Natural killer cell (primary cell): ENCODE measurements at regions not wholly inside any gene's neighbourhood (a gene's known extent, or its start where the extent isn't known, plus 50 kb on each side); places are given as distances from the start of the nearest gene placed in this dataset.
A peak's percentile ranks its signal among the peaks of the same experiment; 100 is the strongest.

Experiments used
- ATAC-seq, 3 donors: fragments of 150-1000 bp in 2 of 3; fragments of 200-7000 bp in 1 of 3; cut with Tn5 transposase; 1 replicate in 1 of 3; 2 replicates in 2 of 3; pipeline ENCODE4 v1.10.0; 2021; ENCODE audit warnings: mild to moderate bottlenecking in 2 of 3, moderate library complexity in 2 of 3
- DNase-seq, 2 donors: peaks; one replicate each; pipeline versions ENCODE4 v3.0.0 to v3.0.0-alpha.2; 2013 to 2021; ENCODE audit warnings: mixed read lengths in 1 of 2
- H3K27ac ChIP-seq: one replicate; pipeline ENCODE4 v1.5.1; 2013; ENCODE audit warnings: mild to moderate bottlenecking, low read length
- H3K27me3 ChIP-seq: one replicate; pipeline ENCODE4 v1.6.1; 2013; ENCODE audit warnings: low read length; ENCODE audit not compliant: control insufficient read depth, insufficient read depth
- H3K36me3 ChIP-seq: one replicate; pipeline ENCODE4 v1.6.1; 2013; ENCODE audit warnings: low read length; ENCODE audit not compliant: control insufficient read depth, insufficient read depth
- H3K4me1 ChIP-seq: one replicate; pipeline ENCODE4 v1.6.1; 2013; ENCODE audit warnings: low read length; ENCODE audit not compliant: control insufficient read depth, insufficient read depth
- H3K4me3 ChIP-seq: one replicate; pipeline ENCODE4 v1.5.1; 2013; ENCODE audit warnings: low read length
- H3K9me3 ChIP-seq: one replicate; pipeline ENCODE4 v1.6.1; 2013; ENCODE audit warnings: low read length; ENCODE audit not compliant: control insufficient read depth, insufficient read depth
- H3K27ac Mint-ChIP-seq, 2 donors: one replicate each; pipeline ENCODE4 v1.8.0; 2022; ENCODE audit warnings: mild to moderate bottlenecking in 2 of 2, mixed read lengths in 2 of 2, moderate library complexity in 1 of 2
- H3K27me3 Mint-ChIP-seq, 2 donors: one replicate each; pipeline ENCODE4 v1.8.0; 2022; ENCODE audit warnings: low read depth in 2 of 2, mixed read lengths in 2 of 2
- H3K36me3 Mint-ChIP-seq: one replicate; pipeline ENCODE4 v1.8.0; 2022; ENCODE audit warnings: mixed read lengths
- H3K4me1 Mint-ChIP-seq, 2 donors: one replicate each; pipeline ENCODE4 v1.8.0; 2022; ENCODE audit warnings: mixed read lengths in 2 of 2
- H3K4me3 Mint-ChIP-seq: one replicate; pipeline ENCODE4 v1.8.0; 2022; ENCODE audit warnings: mild to moderate bottlenecking, moderate library complexity, mixed read lengths
- H3K9me3 Mint-ChIP-seq, 2 donors: one replicate each; pipeline ENCODE4 v1.8.0; 2022; ENCODE audit warnings: mixed read lengths in 2 of 2
- WGBS: methylation state at CpG from one replicate; pipeline ENCODE4 v1.1.7; 2013; ENCODE audit warnings: missing lambda C conversion rate; ENCODE audit not compliant: insufficient coverage; 5-methylcytosine and 5-hydroxymethylcytosine counted together
- intact Hi-C: fragments of 100-400 bp; cut with micrococcal nuclease; formaldehyde crosslinking; loops from one replicate; pipeline ENCODE4 v1.14.2; 2022
- TF ChIP-seq, protein P1 (sequence below): fragments of 200-600 bp; IDR thresholded peaks from one replicate; pipeline ENCODE4 v1.8.0; 2022; ENCODE audit warnings: antibody characterized with exemption

DNA sequence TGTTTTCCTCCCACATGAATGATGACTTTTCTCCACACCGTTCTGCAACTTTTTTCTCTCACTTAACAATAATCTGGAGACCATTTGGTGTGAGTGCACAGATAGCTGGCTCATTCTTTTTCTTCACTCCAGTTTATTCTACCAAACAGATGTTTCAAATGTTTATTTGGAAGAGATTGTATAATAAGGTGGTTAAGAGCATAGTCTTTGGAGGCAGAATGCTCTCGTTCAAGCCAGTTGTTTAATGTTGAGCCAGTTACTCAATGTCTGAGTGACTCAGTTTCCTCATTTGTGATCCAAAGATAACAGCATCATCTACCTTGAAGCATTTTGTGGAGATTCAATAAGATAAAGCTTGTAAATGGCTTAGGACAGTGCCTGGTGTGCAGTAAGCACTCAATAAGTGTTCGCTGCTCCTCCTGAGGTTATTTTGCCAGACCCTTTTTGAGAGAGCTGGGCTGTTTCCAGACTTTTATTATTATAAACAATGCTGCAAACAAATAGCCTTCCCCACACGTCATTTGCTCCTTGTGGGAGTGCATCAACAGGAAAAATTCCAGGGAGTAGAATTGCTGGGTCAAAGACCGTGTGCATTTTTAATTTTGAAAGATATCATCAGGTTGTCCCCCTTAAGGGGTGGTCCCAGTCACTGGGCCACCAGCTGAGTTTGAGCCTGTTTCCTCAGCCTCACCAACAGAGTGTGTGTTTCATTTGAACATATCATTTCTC lies 70.6 kb downstream of the VEGFA start:
- WGBS, result 74% methylated on average over 5 of the region's 5 CpGs
- Mint-ChIP-seq H3K36me3 (no peaks in the 10 kb centered on the region), H3K27me3 (peaks cover 3 to 12% of the 10 kb centered on the region in 2 donors), H3K4me1 (no peaks in the 10 kb centered on the region), H3K9me3 (no peaks in the 10 kb centered on the region), H3K4me3 (no peak overlapping the region), H3K27ac (no peak overlapping the region)
- Histone ChIP-seq H3K27me3 (no peaks in the 10 kb centered on the region), H3K27ac (no peak overlapping the region), H3K4me3 (no peak overlapping the region), H3K4me1 (no peaks in the 10 kb centered on the region), H3K36me3 (no peaks in the 10 kb centered on the region), H3K9me3 (no peaks in the 10 kb centered on the region)
- intact Hi-C loops, result loop anchor here (2.0 kb wide), 1 partner anchor 72 kb away; no protein-coding TSS in a partner anchor
- DNase-seq (no peak), ATAC-seq (no peak)
- TF ChIP-seq, protein P1, sequence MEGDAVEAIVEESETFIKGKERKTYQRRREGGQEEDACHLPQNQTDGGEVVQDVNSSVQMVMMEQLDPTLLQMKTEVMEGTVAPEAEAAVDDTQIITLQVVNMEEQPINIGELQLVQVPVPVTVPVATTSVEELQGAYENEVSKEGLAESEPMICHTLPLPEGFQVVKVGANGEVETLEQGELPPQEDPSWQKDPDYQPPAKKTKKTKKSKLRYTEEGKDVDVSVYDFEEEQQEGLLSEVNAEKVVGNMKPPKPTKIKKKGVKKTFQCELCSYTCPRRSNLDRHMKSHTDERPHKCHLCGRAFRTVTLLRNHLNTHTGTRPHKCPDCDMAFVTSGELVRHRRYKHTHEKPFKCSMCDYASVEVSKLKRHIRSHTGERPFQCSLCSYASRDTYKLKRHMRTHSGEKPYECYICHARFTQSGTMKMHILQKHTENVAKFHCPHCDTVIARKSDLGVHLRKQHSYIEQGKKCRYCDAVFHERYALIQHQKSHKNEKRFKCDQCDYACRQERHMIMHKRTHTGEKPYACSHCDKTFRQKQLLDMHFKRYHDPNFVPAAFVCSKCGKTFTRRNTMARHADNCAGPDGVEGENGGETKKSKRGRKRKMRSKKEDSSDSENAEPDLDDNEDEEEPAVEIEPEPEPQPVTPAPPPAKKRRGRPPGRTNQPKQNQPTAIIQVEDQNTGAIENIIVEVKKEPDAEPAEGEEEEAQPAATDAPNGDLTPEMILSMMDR, result no peak

DNA sequence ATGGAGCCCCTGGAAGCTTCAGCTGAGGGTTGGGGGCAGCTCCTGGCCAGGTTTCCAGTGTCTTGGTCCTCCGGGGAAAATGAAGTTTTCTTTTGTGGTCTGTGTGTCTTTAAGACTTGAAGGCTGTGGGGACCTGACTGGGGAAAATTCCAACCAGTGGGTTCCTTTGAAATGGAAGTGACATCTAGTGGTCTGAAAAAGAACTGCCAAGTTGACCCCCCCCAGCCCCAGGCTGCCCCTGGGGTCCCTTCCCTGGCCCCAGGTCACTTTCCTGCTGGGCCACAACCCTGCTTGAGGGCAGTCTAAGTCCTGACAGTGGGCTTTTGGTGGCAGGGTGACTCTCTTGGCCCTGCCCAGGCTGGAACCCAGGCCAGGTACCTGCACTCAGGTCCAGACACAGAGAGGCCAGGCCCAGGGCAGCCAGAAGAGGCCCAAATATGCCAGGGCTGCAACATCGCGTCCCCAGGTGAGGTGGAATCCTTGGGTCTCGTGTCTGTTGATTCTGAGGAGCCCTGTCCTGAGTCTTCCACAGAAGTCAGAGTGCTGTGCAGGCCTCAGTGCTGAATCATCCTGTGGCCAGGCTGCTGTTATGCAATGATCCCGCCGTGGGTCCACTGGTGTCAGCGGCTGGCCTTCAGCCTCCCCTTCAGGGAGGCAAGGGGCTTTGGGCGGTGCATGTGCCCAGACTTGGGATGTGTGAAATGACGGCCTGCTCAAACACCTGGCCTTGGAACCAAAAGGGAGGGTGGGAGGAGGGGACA lies 68.4 kb downstream of the VEGFA start:
- Histone ChIP-seq H3K4me1 (no peaks in the 10 kb centered on the region), H3K27ac (no peak overlapping the region), H3K36me3 (no peaks in the 10 kb centered on the region), H3K9me3 (no peaks in the 10 kb centered on the region), H3K4me3 (no peak overlapping the region), H3K27me3 (no peaks in the 10 kb centered on the region)
- Mint-ChIP-seq H3K9me3 (no peaks in the 10 kb centered on the region), H3K4me3 (no peak overlapping the region), H3K27me3 (peaks cover 0 to under 1% of the 10 kb centered on the region in 2 donors), H3K36me3 (no peaks in the 10 kb centered on the region), H3K4me1 (no peaks in the 10 kb centered on the region), H3K27ac (no peak overlapping the region)
- TF ChIP-seq, protein P1, result peak; percentile 22
- DNase-seq, result peak in 1 of 2 donors; percentile 11
- whole genome bisulfite sequencing, result 59% methylated on average over 9 of the region's 9 CpGs
- intact Hi-C loops, result no loop called here
- ATAC-seq, result peak; percentile 54 to 62 (median 57)

DNA sequence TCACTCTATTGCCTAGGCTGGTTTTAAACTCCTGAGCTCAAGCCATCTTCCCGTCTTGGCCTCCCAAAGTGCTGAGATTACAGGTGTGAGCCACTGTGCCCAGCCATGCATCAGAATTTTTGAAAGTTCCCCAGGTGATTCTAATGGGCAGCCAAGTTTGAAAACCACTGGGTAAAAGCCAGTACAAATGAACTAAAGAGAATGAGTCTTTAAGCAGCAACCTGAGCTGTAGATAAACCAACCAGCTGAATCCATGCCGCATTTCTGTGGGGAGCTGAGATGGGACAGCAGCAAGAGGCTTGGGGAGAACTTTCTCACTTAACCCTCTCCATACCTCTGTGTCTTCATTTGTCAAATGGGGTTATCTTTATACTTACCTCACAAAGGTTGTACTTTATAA lies 67.5 kb downstream of the VEGFA start:
- Mint-ChIP-seq H3K4me3 (no peak overlapping the region), H3K9me3 (no peaks in the 10 kb centered on the region), H3K36me3 (no peaks in the 10 kb centered on the region), H3K4me1 (no peaks in the 10 kb centered on the region), H3K27me3 (no peaks in the 10 kb centered on the region), H3K27ac (no peak overlapping the region)
- Histone ChIP-seq H3K4me1 (no peaks in the 10 kb centered on the region), H3K4me3 (no peak overlapping the region), H3K27ac (no peak overlapping the region), H3K36me3 (no peaks in the 10 kb centered on the region), H3K9me3 (no peaks in the 10 kb centered on the region), H3K27me3 (no peaks in the 10 kb centered on the region)
- no peak for ATAC-seq
- intact Hi-C loops, result no loop called here
- WGBS, result 40% methylated on average over 1 of the region's 2 CpGs
- no peak for DNase-seq
- TF ChIP-seq, protein P1, result no peak
